GM23248 (cell line): ENCODE measurements at regions not wholly inside any gene's neighbourhood (a gene's known extent, or its start where the extent isn't known, plus 50 kb on each side); places are given as distances from the start of the nearest gene placed in this dataset.

Experiments
- DNase-seq: peaks from one replicate; pipeline ENCODE4 v3.0.0-alpha.2; 2015
- H2AFZ ChIP-seq: fragments of 200-600 bp; sonication (generic); 2 replicates; pipeline ENCODE4 v1.6.1; 2016; ENCODE audit warnings: antibody characterized with exemption
- H3F3A ChIP-seq: fragments of 200-600 bp; sonication (generic); 2 replicates; pipeline ENCODE4 v1.6.1; 2016; ENCODE audit warnings: mild to moderate bottlenecking, antibody characterized with exemption, mixed run types; ENCODE audit not compliant: insufficient read depth
- H3K27ac ChIP-seq: fragments of 200-600 bp; sonication (generic); 2 replicates; pipeline ENCODE4 v1.5.1; 2016; ENCODE audit warnings: mild to moderate bottlenecking
- H3K27me3 ChIP-seq: fragments of 200-600 bp; sonication (generic); replicated peaks from 2 replicates; pipeline ENCODE4 v1.6.1; 2016; ENCODE audit warnings: mild to moderate bottlenecking; ENCODE audit not compliant: insufficient read depth
- H3K36me3 ChIP-seq: fragments of 200-600 bp; sonication (generic); 2 replicates; pipeline ENCODE4 v1.6.1; 2016; ENCODE audit warnings: low read depth, mild to moderate bottlenecking
- H3K4me1 ChIP-seq: fragments of 200-600 bp; sonication (generic); 2 replicates; pipeline ENCODE4 v1.6.1; 2016; ENCODE audit warnings: mild to moderate bottlenecking; ENCODE audit not compliant: insufficient read depth
- H3K4me2 ChIP-seq: fragments of 200-600 bp; sonication (generic); one replicate; pipeline ENCODE4 v1.6.1; 2016; ENCODE audit warnings: mild to moderate bottlenecking; ENCODE audit not compliant: unreplicated experiment
- H3K4me3 ChIP-seq: fragments of 200-600 bp; sonication (generic); 2 replicates; pipeline ENCODE4 v1.5.1; 2016; ENCODE audit warnings: mild to moderate bottlenecking
- H3K79me2 ChIP-seq: fragments of 200-600 bp; sonication (generic); 2 replicates; pipeline ENCODE4 v1.6.1; 2016; ENCODE audit warnings: mild to moderate bottlenecking; ENCODE audit not compliant: insufficient read depth
- H3K9ac ChIP-seq: fragments of 200-600 bp; sonication (generic); 2 replicates; pipeline ENCODE4 v1.6.1; 2016; ENCODE audit warnings: mild to moderate bottlenecking
- H3K9me2 ChIP-seq: fragments of 200-600 bp; sonication (generic); 2 replicates; pipeline ENCODE4 v1.6.1; 2016; ENCODE audit warnings: mixed run types, mild to moderate bottlenecking, moderate library complexity; ENCODE audit not compliant: insufficient read depth
- H3K9me3 ChIP-seq: fragments of 200-600 bp; sonication (generic); one replicate; pipeline ENCODE4 v1.6.1; 2017; ENCODE audit warnings: low read depth
- H4K20me1 ChIP-seq: fragments of 200-600 bp; sonication (generic); 2 replicates; pipeline ENCODE4 v1.6.0; 2016; ENCODE audit not compliant: insufficient read depth
- EZH2 ChIP-seq: fragments of 200-600 bp; sonication (generic); IDR thresholded peaks from 2 replicates; pipeline ENCODE4 v1.6.1; 2018; ENCODE audit warnings: antibody characterized with exemption, mild to moderate bottlenecking; ENCODE audit not compliant: insufficient read depth, poor library complexity, severe bottlenecking
- EZH2phosphoT487 ChIP-seq: fragments of 200-600 bp; sonication (generic); IDR thresholded peaks from 2 replicates; pipeline ENCODE4 v1.6.1; 2018; ENCODE audit warnings: antibody characterized with exemption, moderate library complexity, mild to moderate bottlenecking, low read depth; ENCODE audit not compliant: insufficient read depth
- WGBS, 2 experiments: methylation state at CpG; one replicate each; pipeline ENCODE4 v1.1.6; 2015 to 2017; ENCODE audit warnings: low lambda C conversion rate in 2 of 2, low coverage in 1 of 2; ENCODE audit errors: missing lambda C conversion rate in 2 of 2; 5-methylcytosine and 5-hydroxymethylcytosine counted together
- in situ Hi-C: fragments of 300-500 bp; cut with MboI; formaldehyde crosslinking; loops from 2 replicates; pipeline ENCODE4 v1.15.0; 2020

- DNase-seq = peak; percentile 9
- Histone ChIP-seq H3K4me3 (no peak overlapping the region), H3K9me3 (no peaks in the 10 kb centered on the region), H3K27ac (no peak overlapping the region), H3K36me3 (no peaks in the 10 kb centered on the region), H4K20me1 (no peaks in the 10 kb centered on the region), H3K4me2 (no peak overlapping the region), H3F3A (no peaks in the 10 kb centered on the region), H3K79me2 (no peaks in the 10 kb centered on the region), H3K9ac (no peak overlapping the region), H3K27me3 (no peaks in the 10 kb centered on the region), H3K4me1 (no peaks in the 10 kb centered on the region), H3K9me2 (no peaks in the 10 kb centered on the region), H2AFZ (no peak overlapping the region)
- no peak for TF ChIP-seq EZH2phosphoT487
- no peak for TF ChIP-seq EZH2
- WGBS, 2 experiments = 53 to 60% methylated on average over 3 of the region's 3 CpGs
- in situ Hi-C loops = no loop called here
Measured at GRCh38 chr6:104599821-104600638, 259.7 kb downstream of the HACE1 start.

- no peak for TF ChIP-seq EZH2
- no peak overlapping the region for H2AFZ ChIP-seq
- in situ Hi-C loops = no loop called here
Measured at GRCh38 chr6:104597541-104598050, 262.1 kb downstream of the HACE1 start.

GRCh38 chr6:104596091-104596490 lies 263.6 kb downstream of the HACE1 start:
- no peaks in the 10 kb centered on the region for H3F3A ChIP-seq
- DNase-seq = no peak
- H3K27ac ChIP-seq = no peak overlapping the region
- no peak overlapping the region for H3K4me2 ChIP-seq
- no peak overlapping the region for H3K4me3 ChIP-seq
- WGBS, 2 experiments = 12% methylated on average over 1 of the region's 1 CpG
- in situ Hi-C loops = no loop called here
- H3K4me1 ChIP-seq = no peaks in the 10 kb centered on the region
- H3K9me3 ChIP-seq = no peaks in the 10 kb centered on the region
- TF ChIP-seq EZH2 = no peak
- TF ChIP-seq EZH2phosphoT487 = no peak
- no peak overlapping the region for H2AFZ ChIP-seq
- no peaks in the 10 kb centered on the region for H3K27me3 ChIP-seq
- H3K36me3 ChIP-seq = no peaks in the 10 kb centered on the region
- H3K9me2 ChIP-seq = no peaks in the 10 kb centered on the region
- H4K20me1 ChIP-seq = no peaks in the 10 kb centered on the region
- H3K79me2 ChIP-seq = no peaks in the 10 kb centered on the region
- no peak overlapping the region for H3K9ac ChIP-seq

More at GRCh38 chr6:104597541-104598050, 262.1 kb downstream of the HACE1 start:
- Histone ChIP-seq H3K4me3 (no peak overlapping the region), H3K9me3 (no peaks in the 10 kb centered on the region), H3K79me2 (no peaks in the 10 kb centered on the region), H4K20me1 (no peaks in the 10 kb centered on the region), H3K27me3 (no peaks in the 10 kb centered on the region), H3K27ac (no peak overlapping the region), H3K4me2 (no peak overlapping the region), H3K4me1 (no peaks in the 10 kb centered on the region), H3K9me2 (no peaks in the 10 kb centered on the region), H3K9ac (no peak overlapping the region), H3F3A (no peaks in the 10 kb centered on the region), H3K36me3 (no peaks in the 10 kb centered on the region)
- 47 to 52% methylated on average over 4 of the region's 4 CpGs for WGBS, 2 experiments
- DNase-seq = peak; percentile 30

GRCh38 chr6:104595311-104595820 lies 264.4 kb downstream of the HACE1 start:
- Histone ChIP-seq H3F3A (no peaks in the 10 kb centered on the region), H3K9ac (no peak overlapping the region), H3K36me3 (no peaks in the 10 kb centered on the region), H3K79me2 (no peaks in the 10 kb centered on the region), H3K4me3 (no peak overlapping the region), H3K9me2 (no peaks in the 10 kb centered on the region), H3K4me1 (no peaks in the 10 kb centered on the region), H3K27me3 (no peaks in the 10 kb centered on the region), H4K20me1 (no peaks in the 10 kb centered on the region), H3K9me3 (no peaks in the 10 kb centered on the region), H3K27ac (no peak overlapping the region), H2AFZ (no peak overlapping the region), H3K4me2 (no peak overlapping the region)
- no peak for DNase-seq
- WGBS, 2 experiments = 8 to 14% methylated on average over 2 of the region's 2 CpGs
- in situ Hi-C loops = no loop called here
- TF ChIP-seq EZH2 (no peak), EZH2phosphoT487 (no peak)
